HG03108 (cell line): ENCODE measurements at regions not wholly inside any gene's neighbourhood (a gene's known extent, or its start where the extent isn't known, plus 50 kb on each side); places are given as distances from the start of the nearest gene placed in this dataset.

Experiments
- ATAC-seq: cut with Tn5 transposase; IDR thresholded peaks from one replicate; pipeline ENCODE4 v1.9.1; 2021; ENCODE audit warnings: moderate library complexity; ENCODE audit not compliant: unreplicated experiment

DNA sequence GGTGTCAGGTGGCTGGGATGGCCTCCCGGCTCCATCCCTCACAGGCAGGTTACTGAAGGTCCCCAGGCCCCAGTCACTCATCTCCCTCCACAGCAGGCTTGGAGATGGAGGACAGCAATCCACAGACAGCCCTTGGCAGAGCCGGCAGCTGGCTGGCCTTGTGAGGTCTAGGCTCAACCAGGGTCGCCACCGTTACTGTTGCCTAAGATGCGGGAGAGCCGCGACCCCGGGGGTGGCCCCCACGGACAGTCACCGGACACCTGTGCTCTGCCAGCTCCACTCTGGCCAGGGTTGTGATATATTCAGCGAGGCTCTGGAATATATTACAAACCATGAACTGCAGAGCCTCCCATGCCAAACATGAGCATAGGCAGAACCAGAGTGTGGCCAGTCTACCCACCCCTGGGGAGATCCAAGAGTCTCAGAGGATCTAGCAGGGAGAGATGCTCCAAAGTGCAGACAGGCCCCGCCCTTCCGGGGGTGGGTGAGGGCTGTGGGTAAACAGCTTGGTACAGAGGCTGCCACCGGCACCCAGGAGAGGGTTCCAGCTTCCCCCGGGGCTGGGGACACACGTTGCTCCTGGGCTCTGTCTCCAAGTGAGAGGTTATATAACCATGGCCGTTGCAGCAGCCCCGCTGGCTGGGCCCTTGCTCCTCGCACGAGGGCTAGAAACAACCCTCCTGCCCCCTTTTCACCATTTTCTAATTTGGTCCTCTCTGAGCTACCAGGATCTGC is 55.9 kb upstream of the DIO3 start:
- no peak for ATAC-seq

DNA sequence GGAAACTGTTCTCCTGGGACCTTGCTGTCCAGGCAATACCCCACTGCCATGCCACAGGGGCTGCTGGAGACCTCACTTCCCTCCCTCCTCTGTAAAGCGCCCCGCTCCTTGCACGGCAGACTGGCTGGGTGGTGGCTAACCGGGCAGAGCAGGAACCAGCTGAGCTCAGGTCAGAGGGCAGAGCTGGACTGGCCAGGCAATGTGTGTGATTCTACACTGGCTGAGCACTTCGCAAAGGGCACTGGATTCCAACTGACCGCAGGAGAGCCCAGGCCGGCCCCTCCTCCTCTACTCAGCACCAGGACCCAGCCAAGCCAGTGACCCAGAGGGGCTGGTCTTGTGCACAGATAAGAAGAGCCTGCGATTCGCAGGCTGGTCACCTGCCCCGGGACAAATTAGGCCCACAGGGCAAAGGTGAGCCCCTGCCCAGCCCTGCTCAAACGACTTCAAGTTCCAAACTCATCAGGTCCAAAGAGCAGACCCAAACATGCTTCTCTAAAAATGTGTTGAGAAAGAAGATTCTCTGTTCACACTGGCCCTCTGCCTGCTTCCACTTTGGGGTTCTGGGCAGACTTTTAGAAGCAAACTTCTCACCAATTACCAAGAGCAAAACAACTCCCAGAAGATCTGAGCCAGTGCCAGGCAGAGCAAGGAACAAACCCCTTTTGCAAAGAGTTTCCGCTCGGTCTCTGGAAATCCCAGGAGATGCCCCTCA is 54.9 kb upstream of the DIO3 start:
- no peak for ATAC-seq

DNA sequence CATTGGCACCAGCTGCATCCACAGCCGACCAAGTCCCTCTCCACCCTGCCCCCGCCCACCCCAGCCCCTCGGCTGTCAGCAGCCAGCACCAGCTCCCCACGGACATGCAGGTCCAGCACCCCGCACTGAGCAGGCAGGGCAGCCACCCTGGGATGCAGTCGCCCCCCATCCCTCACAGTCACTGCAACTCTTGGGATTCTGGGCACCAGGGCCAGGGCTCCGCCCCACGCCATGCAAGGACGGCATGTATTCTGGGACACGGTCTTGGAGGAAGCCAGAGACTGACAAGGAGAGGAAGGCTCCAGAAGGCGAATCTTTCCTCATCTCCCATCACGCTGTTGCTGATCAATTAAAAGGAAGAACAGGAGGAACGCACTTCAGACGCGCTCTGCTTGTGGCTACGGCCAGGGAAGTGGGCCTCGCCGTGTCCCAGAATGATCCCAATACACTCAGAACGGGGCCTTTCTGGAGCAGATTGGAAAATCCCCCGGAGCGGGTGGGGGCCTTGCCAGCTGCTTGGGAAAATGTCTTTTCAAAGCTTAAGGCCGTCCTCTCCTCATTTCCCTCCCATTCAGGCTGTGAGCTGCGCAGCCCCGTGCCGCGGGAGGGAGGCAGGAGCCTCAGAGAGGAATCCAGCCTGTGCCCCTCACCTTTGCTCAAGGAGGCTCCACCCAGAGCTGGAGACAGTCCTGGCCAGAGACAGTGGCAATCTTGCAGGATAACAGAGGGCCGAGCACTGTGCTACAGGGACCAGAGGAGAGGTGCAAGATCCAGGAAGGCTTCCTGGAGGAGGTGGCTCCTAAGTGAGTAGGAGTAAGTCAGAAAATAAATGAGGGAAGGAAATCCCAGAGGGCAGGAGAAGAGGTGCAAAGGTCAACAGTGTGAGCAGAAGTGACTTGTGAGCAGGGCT is 54.1 kb upstream of the DIO3 start:
- ATAC-seq, result no peak

DNA sequence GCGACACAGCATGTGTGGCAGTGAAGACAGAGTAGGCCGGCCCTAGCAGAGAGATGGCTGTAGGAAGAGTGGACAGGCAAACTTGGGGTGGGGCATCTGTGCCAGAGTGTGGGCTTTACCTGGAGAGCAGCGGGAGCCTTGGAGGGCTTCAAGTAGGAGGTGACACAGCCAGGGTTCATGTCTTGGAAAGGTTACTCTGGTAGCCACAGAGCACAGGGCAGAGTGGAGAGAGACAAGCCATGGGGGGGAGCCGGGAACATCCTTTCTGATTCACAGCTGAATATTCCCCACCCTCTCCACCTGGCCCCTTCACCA is 53.5 kb upstream of the DIO3 start:
- ATAC-seq, result no peak

DNA sequence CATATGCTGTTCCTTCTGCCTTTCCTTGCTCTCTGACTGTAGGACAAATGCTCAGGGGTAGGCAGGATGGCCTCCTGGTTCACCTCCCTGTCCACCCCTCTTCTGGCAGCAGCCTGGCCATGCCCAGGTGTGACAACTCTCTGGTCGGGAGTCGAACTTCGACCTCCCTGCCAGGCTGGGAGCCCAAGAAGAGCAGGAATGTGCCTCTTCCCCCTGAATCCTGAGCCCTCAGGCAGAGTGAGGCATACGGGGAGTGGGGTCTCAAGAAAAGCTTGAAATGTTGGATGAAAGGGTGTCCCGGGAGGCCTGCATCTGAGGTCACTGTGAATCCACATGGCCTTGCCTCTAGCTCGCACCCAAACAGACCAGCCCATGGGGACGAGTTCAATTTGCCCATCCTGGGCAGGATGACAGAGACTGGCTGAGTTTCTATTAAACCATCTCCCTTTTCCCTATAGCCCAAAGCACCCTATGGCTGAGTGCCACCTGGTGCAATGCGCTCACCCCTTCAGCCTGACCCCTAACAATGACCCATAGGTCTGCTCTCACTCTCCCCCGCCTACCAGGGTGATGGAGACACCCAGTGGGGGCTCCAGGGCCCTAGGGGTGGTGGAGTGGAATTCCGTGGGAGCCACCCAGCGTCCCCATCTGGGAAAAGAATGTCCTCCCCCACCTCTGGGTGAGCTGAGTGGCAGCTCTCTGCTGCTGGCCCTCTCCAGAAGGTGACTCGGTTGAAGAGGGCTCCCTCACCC is 52.9 kb upstream of the DIO3 start:
- no peak for ATAC-seq

DNA sequence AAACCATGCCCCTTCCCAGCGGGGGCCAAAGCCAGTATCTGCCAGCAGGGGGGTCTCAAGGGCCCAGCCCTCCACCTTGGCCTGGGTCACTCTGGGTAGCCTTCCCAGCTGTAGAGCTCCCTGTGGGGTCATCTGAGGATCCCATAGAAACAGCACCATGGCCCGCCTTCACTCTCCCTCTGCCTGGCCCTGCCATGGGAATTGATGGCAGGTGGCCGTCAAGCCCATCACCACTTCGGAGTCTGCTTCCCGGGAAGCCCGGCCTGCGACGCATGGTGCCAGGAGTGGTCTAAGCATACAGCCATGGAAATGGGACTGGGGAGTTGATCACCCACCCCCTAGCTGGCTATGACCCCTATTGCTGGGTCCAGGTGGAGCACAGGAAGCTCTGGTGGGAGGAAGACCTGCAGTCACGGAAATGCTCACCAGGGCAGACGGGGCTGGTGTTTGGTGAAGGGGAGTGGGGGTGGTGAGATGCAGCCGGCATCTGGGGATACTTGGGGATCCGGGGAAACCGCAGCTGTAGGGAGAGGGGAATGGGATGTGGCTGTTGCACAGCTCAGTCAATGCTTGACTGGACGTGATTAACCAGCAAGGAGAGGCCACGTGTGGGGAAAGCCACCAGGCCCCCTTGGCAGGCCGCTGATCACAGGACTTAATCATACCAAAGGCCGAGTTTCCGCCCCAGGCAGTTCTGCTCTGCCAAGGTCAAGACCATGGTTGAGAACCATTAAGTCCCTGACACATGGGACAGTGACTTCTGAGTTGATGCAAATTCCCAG is 52.2 kb upstream of the DIO3 start:
- no peak for ATAC-seq

DNA sequence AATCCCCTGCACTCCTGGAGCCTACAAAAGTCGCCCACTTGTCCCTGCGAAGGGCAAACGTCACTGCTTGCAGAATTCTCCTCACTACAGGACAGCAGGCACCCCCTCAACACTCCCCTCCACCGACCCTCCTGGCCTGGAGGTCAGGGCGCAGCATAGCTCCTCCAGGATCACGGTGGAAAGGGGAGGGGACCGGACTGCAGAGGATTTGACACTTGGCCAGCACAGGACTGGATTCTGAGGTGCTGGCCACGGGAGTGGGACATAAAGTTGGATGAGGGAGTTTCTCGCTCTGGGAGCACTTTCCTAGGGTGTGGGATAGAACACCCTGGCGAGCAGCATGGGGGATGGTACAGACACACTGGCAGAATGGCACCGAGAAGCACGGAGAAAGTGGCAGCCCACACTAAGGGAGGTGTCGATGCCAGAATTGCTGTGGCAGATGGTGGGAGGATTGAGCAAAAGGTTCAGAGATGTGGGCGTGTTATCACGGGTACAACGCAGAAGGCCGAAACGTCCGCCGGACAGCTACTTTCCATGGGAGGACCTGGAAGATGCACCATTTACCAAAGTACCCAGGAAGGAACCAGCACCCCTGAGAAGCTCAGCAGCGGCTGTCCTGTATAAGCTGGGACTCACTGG is 51.4 kb upstream of the DIO3 start:
- ATAC-seq, result no peak

DNA sequence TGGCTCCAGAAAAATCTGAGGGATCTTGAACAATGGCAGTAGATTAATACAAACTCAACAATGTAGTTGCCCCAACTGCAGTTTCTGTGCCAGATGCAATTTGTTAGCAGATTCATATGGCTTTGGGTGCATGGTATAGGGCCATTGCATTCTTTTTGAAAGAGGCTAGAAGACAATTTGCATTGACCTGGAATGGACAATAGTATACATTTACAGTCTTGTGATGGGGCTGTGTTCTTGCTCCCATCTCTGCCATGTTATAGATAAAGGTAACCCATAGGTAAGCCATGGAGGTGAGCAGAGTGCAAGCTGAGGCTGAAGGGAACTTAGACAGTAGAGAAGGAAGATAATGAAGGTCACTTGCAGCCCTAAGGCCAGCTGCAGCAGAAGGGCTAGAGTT is 50.1 kb upstream of the DIO3 start:
- no peak for ATAC-seq
